GM21576 (cell line): ENCODE measurements at regions not wholly inside any gene's neighbourhood (a gene's known extent, or its start where the extent isn't known, plus 50 kb on each side); places are given as distances from the start of the nearest gene placed in this dataset.

Source experiments
- ATAC-seq: cut with Tn5 transposase; IDR thresholded peaks from one replicate; pipeline ENCODE4 v1.9.1; 2021; ENCODE audit warnings: mild to moderate bottlenecking, moderate library complexity; ENCODE audit not compliant: unreplicated experiment

DNA sequence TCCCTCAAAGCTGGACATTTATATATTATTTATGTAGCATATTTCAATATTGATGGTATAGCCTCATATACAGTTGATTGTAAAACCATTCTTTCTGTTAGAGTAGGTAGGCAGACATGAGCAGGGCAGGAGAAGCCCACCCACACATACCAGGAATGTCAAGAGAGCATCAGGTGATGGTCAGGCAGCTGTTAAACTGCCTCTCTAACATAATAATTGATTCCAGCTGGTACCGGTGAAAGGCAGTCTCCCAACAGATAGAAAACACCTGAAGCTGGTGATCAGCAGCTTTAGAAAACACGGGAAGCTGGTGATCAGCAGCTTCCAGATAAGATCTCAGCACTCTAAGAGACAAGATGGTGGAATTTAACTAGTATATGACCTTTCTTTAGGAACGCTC lies 132.9 kb downstream of the SLITRK6 start:
- ATAC-seq, result no peak

DNA sequence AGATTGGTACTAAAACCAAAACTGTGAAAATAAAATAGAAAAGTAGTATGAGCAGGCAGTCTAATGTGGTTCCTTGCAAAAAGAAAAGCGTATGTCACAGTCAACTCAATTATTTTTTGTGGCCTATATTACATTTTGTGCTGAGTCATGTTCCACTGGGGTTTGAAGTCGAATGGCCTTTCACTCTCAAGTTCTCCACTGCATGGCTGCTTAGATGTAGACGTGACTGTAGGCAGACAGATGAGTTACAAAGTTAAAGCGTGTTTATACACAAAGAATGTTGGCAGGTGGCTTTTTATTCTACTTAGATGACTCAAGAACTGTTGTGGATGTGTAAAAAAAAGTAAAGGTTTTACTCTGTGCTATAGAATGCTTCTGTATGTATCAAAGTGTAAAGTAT lies 133.9 kb downstream of the SLITRK6 start:
- ATAC-seq, result no peak

DNA sequence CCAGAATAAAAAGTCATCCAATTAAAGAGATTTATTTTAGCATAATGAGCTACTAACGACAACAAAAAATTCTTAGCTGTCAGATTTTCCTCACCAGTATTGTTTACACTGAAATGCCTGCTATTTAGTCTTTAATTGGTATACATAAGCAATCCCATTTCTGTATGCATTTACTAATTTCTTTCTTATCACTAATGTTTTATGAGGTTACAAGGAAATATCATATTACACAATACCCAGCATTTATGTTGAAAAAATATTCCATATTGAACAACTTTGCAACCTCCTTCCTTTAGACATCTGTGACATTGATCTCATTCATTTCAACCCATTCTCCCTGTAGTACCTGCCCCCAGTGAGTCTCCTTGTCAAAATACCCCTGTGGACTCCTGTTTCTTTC lies 135.4 kb downstream of the SLITRK6 start:
- no peak for ATAC-seq

DNA sequence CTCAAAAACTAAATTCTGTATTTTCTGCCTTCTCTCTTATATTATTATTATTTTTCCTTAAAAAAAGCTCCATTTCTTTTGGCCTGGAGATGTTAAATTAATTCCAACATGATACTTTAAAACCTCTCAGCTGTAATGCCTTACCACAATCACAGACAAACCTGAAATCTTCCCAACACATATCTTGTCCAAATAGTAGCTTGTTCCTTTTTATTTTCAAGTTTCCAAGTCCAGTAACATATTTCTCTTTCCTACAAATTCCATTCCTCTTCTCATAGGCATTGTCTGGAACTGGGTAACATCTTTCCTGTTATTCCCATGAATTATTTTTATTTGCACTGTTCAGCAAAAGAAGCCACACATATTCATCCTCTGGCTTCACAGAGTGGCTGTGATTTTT lies 137.0 kb downstream of the SLITRK6 start:
- no peak for ATAC-seq

DNA sequence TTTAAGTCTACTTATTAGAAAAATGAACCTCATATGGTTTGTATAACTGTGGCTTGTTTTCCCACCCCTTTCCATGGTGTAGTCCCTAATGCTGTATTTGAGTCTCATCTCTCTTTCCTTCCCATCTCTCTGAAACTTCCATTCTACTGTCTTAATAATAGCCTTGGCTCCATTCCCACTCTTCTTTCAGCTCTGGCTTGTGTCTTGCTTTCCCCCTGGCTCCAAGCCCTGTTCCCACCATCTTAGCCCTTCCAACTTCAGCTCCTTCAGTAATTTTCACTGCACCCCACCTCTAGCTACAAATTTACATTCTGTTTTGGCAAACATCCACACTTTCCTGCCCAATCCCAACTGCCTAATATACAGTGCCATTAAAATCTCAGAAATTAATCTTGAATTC lies 137.5 kb downstream of the SLITRK6 start:
- no peak for ATAC-seq

DNA sequence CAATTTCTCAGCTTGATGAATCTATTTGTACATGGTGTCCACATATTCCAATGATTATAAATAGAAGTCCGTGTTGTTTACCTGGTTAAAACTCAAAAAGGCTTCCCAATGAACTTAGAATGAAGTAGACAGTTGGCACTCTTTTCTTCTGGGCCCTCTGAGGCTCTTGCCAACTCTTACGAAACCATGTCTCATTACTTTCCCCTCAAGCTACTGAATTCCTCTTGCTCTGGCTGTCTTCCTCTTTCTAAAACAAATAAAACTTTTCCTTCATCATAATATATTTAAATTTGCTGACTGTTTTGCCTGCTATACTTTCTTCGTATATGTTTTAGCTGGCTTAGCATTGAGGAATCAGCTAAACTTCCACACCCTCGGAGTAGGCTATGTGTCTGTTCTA lies 139.7 kb downstream of the SLITRK6 start:
- ATAC-seq, result no peak

DNA sequence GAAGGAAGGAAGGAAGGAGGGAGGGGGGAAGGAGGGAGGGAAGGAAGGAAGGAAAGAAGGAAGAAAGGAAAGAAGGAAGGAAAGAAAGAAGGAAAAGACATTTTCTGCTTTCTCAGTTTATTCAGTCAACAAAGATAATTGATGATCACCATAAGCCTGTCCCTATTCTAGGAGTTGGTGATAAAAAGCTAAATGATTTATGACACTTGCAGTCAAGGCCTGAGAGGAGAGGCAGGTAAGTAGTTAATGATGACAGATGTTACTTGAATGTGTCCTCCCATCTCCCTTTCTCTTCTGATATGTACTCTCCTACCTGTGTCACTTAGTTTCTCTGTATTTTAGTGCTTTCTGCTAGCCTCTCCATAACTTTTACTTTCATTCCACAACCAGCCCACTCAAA lies 141.3 kb downstream of the SLITRK6 start:
- no peak for ATAC-seq

DNA sequence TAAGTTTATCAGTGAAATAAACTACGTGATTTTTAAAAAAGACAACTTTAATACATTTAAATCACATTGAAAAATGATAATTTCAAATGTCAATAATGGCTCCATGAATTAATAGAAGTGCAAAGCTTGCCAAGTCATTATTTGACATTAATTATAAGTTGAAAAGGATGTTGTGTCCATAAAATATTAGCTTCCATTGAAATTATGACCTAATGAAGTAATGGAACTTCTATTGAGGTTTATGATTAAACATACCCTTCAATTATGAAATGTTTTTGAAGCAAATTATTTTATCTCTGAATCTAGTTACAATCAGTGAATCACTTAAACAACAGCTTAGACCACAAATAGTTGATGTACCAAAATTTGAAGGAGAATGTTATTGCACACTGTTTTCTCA lies 144.2 kb downstream of the SLITRK6 start:
- ATAC-seq, result no peak

DNA sequence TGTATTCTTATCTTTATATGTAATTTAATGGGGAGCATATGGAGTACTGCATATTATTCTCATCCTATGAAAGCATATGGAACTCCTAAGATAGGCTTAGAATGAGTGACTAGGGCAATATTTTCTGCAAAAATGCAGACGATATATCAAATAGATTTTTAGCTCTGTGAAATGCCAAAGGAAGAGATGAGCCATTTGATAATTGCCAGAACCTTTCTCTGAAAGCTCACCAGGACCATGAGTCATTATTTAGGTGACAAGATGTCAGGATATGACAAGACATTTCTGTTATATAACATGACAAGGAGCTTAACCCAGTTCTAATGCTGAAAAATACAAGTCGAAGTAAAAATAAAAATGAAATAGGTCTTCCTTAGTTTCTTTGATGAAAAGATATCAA lies 145.0 kb downstream of the SLITRK6 start:
- no peak for ATAC-seq

DNA sequence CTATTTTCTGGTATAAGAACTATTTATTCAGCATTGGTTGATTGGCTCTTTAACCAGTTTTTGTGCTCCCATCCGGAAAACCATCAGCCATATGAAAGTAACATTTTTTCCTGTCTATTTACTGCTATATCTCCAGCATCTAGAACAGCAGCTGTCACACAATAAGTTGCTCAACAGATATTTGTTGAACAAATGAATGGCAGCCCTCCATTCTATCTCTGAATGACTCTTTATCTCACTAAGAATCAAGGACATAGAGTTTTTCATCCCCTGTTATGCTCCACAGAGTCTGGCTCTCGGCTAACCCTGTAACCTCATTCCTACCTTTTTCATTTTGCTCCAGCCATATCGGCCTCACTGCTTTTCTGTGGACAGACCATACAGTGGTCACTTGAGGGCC lies 145.5 kb downstream of the SLITRK6 start:
- ATAC-seq, result no peak

DNA sequence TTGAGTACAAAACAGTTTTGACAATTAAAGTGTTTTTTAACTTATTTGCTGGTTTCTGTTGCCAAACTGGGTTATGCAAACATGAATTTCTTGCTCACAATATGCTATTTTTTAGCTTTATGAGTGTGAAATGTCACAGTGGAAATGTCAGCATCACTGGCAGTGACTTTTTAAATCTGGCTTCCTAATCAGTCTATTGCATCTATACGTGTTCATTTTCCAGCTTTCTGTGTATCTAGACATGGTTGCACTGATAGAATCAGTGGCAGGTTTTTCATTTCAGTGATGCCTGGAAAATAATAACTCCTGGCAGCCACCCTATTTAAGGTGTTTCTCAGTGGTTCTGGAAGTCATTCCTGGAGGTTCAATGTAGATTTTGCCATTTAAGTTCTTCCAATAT lies 146.7 kb downstream of the SLITRK6 start:
- no peak for ATAC-seq

DNA sequence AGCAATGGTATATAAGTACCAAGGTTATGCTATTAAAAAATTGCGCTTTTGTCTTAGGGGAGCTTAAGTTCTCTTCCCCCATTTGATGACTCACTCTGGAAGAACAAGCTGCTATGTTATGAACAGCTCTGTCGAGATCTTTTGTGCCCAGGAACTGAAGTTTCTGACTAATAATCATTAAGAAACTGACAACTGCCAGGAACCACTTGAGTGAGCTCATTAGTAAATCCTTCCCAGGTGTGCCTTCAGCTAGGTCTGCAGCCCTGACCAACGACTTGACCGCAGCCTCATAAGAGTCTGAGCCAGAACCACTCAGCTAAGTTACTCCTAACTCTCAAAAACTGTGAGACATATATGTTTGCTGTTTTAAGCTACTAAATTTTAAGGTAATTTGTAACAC lies 147.8 kb downstream of the SLITRK6 start:
- no peak for ATAC-seq

DNA sequence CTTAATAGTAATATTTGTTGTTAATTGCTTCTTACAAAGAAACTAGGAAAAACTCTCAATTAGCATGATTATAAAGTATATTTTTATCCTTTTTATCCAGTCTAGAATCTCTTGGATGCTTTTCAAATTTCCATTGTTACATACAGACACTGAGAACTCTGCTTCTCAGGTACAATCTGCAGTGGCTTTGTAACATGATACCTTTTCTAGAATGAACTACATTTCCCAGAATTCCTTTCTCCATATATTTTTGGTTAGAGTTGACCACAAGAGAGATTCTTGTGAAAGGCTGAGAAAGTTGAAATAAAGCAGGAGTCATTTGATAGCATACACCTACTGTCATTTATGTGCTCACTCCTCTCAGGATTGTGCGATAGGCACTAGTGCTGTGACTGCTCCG lies 148.6 kb downstream of the SLITRK6 start:
- ATAC-seq, result no peak

DNA sequence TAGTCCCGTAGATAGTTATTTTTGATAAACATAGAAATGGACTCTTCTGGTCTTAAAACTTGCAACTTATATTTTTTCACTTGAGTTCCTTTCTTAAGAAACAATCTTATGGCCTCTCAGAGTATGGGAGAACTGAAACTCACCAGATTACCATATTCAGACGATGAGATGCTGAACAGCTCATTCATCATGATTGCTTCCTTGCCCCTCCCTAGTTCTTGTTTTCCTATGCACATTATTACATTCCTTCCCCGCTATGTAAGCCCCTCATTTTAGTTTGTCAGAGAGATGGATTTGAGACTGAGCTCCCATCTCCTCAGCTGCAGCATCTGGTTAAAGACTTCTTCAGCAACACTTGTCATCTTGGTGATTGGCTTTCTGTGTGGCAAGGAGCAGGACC lies 158.5 kb downstream of the SLITRK6 start:
- no peak for ATAC-seq

DNA sequence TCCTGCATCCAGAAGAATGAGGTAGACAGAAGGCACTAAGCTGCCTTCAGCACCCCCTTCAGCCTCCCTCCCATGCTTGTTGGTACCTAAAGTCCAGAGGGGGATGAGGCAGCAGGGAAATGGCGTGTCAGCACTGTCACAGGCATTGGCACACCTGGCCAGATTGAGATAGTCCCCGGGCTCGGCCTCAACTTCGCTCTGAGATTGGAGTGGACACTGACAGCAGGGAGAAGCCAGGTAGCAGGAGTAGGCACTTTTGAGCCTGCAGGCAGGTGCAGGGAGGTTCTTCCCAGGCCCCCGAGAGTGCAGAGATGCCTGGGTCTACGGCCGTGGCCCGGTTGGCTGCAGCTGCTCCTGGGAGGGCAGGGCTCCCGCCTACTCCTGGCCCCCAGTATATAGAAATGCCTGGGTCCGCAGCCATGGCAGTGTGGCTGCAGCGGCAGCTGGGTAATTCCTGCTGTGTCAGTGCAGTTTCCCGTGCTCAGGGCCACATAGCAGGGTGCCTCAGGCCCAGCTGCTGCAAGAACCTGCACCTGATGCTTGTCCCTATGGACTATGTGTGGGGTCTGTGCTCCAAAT lies 160.3 kb downstream of the SLITRK6 start:
- no peak for ATAC-seq

DNA sequence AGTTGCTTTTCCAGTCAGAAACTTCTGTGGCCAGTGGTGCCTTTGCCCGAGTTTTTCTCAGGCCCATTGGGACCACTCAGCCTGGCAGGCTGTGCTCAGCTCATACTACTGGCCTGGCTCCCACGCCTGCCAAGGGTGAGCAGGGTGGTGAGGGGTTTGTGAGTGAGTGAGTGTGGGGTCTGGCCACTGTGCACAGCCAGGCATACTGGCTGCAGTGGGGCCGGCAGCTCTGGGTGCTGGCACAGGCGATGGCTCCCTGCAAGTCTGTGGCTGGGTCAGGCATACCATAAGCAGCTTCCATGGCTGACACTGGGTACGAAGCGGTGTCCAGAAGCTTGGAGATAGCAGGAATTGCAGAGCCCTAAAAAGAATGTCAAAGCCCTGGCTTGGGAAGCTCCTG lies 161.0 kb downstream of the SLITRK6 start:
- no peak for ATAC-seq

DNA sequence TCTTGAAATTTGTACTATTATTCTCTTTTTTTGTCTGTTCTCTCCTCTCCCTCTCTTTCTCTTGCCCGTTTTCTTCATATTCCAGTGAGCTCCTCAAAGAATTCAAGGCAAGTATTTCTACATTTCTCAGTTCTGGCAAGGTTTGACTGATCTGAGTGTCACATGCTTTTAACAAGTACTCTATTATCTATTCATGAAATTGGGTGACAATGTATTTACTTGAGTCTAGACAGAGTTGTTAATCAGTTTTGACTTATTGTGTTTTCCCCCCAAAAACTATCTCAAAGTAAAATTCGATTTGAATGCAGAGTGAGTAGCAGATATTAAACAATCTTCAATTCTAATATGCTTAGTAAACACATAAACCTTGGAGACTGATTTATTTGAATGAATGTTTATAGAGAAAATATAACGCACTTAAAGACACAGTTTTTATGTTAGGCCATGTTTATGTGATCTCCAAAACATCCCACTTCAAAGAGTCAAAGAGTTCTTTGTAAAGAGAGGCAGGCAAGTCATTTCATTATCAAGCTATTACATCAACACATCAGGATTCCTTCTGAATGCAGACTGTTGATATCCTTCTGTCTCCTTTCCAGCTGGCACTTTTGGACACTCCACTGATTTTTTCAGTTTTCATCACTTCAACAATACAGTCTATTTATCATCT lies 166.6 kb downstream of the SLITRK6 start:
- ATAC-seq, result no peak

DNA sequence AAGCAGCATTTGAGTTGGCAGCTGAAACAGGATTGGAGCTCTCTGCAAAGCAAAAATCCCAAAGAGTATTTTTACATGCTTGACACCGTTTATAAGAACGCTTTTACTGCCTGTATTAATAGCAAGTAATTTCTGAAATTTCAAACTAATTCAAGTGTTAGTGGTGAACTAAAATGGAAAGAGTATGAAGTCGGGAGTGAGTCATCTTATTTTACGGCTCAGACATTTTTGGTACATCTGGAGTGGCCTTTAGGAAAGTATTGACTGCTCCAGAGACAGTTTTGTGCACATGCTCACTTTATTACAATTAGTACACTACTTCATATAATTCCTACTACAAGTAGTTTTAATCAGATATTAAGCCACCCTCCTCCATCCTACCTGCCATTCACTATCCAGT lies 167.4 kb downstream of the SLITRK6 start:
- ATAC-seq, result no peak

DNA sequence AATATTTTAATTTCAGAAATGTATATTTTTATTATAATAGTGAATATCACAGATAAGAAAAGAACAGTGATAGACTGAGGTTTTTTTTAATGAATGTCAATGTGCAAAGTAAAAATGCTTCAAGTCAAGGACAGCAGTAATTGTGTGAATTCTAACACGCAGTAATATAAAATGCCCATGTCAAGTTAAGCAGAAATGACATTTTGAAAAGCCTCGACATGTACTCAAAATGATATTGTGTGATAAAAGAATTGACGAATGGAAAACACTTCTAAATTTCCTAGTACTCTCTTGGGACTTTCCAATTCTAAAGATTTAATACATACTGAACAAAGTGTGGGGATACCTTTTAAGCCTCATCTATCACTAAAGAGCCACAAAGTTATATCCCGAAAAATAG lies 172.6 kb downstream of the SLITRK6 start:
- no peak for ATAC-seq

DNA sequence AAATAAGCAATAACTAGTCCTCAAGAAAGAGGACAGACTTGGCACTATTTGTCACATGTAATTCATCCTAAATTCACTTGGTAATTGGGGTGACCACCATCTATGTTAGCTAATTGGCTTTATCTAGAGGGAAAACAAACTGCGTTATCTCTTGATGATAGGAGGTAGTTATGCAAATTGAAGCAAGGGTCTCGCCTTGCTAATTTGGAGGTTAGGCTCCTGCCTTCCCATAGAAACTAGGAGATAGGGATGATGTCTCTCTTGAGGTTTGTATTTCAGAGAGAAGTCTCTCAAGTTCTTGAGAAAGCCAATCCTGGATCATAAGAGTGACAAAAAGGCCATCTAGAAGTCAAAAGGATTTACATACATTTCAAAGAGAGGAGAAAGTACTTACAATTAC lies 179.9 kb downstream of the SLITRK6 start:
- ATAC-seq, result no peak

DNA sequence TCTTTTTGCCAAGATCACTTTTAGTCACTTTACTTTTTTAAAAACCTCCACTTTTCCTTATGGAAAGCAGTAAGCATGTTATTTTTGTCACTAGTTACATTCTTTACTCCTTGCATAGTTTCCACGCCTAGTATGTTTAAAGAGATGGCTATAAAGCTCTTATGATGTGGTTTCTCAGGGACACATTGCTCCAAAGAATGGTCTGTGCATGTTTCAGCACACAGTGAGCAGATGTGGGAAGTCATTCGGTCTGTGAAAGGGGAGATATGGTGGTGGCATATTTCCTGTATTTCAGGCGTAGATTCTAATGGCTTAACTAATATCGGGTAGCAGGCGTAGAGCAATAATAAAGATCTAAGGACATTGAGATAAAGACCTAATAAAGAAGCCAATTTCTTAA lies 180.7 kb downstream of the SLITRK6 start:
- no peak for ATAC-seq

DNA sequence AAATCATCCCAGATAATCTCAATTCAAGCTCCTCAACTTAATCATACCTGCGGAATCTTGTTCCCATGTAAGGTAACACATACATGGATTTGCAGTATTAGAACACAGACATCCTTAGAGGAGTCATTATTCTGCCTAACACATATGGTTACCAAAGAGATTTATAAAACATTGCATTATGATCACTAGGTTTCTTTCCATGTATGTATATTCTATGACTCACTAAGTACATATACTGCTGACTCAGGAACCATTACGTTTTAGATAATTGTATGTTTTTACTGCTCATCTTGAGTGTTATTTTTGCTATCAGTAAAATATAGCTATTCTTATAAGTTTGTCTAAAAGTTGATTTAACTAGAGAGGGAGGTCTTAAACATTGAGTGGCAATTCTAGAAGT lies 182.9 kb downstream of the SLITRK6 start:
- no peak for ATAC-seq

DNA sequence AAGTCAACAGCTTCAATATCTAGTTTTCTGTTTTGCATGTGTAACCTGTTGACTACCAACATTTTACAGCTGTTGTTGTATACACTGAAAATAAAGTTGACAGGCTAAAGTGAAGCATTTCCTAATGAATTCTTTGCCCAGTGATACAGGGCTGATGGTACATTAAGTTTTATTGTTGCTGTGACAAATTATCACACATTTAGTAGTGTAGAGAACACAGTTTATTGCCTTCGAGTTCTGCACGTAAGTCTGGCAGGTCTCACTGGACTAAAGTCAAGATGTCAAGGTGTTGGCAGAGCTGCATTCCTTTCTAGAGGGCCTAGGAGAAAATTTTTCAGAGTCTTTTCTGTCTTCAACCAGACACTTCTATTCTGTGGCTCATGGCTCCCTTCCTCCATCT lies 184.2 kb downstream of the SLITRK6 start:
- ATAC-seq, result no peak
